WTC11 (cell line): ENCODE measurements at regions not wholly inside any gene's neighbourhood (a gene's known extent, or its start where the extent isn't known, plus 50 kb on each side); places are given as distances from the start of the nearest gene placed in this dataset.

Experiments used
- ATAC-seq: fragments of 200-7000 bp; cut with Tn5 transposase; 2 replicates; pipeline ENCODE4 v1.10.0; 2021; ENCODE audit warnings: mild to moderate bottlenecking, moderate library complexity
- CTCF ChIA-PET: fragments of 300-600 bp; sonication (Branson Sonifier 250); formaldehyde crosslinking; loops from one replicate; lab custom pipeline; 2021; ENCODE audit warnings: antibody characterized with exemption; lab: Charles Lee
- POLR2A ChIA-PET: fragments of 350-600 bp; sonication (Branson Sonifier 250); formaldehyde crosslinking; loops from one replicate; lab custom pipeline; 2021; ENCODE audit warnings: antibody characterized with exemption; lab: Charles Lee
- DNase-seq: peaks from one replicate; pipeline ENCODE4 v3.0.0; 2021; ENCODE audit warnings: low spot score
- H3K27ac Mint-ChIP-seq: 2 replicates; pipeline ENCODE4 v1.8.0; 2021; ENCODE audit warnings: mixed read lengths
- H3K27me3 Mint-ChIP-seq: 2 replicates; pipeline ENCODE4 v1.8.0; 2021; ENCODE audit warnings: low read depth, mild to moderate bottlenecking, moderate library complexity, mixed read lengths
- H3K36me3 Mint-ChIP-seq: 2 replicates; pipeline ENCODE4 v1.8.0; 2021; ENCODE audit warnings: mixed read lengths
- H3K4me1 Mint-ChIP-seq: 2 replicates; pipeline ENCODE4 v1.8.0; 2022; ENCODE audit warnings: mixed read lengths
- H3K4me3 Mint-ChIP-seq: 2 replicates; pipeline ENCODE4 v1.8.0; 2021; ENCODE audit warnings: mild to moderate bottlenecking, moderate library complexity, mixed read lengths
- H3K9me3 Mint-ChIP-seq: 2 replicates; pipeline ENCODE4 v1.8.0; 2021; ENCODE audit warnings: mixed read lengths
- ATF2 ChIP-seq: sonication (generic); formaldehyde crosslinking; IDR thresholded peaks from 2 replicates; pipeline ENCODE4 v1.8.1; 2022; ENCODE audit warnings: low read depth, missing genetic modification reagents, borderline replicate concordance
- ATF3 ChIP-seq: sonication (generic); formaldehyde crosslinking; conservative IDR thresholded peaks from 2 replicates; pipeline ENCODE4 v1.8.1; 2022; ENCODE audit warnings: mild to moderate bottlenecking, missing genetic modification reagents
- ATF6 ChIP-seq: sonication (generic); formaldehyde crosslinking; IDR thresholded peaks from 2 replicates; pipeline ENCODE4 v1.8.1; 2023; ENCODE audit warnings: mild to moderate bottlenecking, missing genetic modification reagents
- ESRRA ChIP-seq: sonication (generic); formaldehyde crosslinking; IDR thresholded peaks from 2 replicates; pipeline ENCODE4 v1.8.1; 2022; ENCODE audit warnings: mild to moderate bottlenecking, missing genetic modification reagents, borderline replicate concordance
- FOXK1 ChIP-seq: sonication (generic); formaldehyde crosslinking; IDR thresholded peaks from 2 replicates; pipeline ENCODE4 v1.8.0; 2022; ENCODE audit warnings: mild to moderate bottlenecking, moderate library complexity, missing genetic modification reagents
- FOXP1 ChIP-seq: sonication (generic); formaldehyde crosslinking; IDR thresholded peaks from 2 replicates; pipeline ENCODE4 v1.8.0; 2022; ENCODE audit warnings: missing genetic modification reagents, mild to moderate bottlenecking, moderate library complexity, borderline replicate concordance
- HMGA2 ChIP-seq: fragments of 250-450 bp; sonication (Bioruptor Pico); IDR thresholded peaks from 2 replicates; pipeline ENCODE4 v1.4.0; 2021; ENCODE audit warnings: mild to moderate bottlenecking, moderate library complexity
- HMGXB4 ChIP-seq: sonication (generic); formaldehyde crosslinking; IDR thresholded peaks from 2 replicates; pipeline ENCODE4 v1.8.1; 2023; ENCODE audit warnings: mild to moderate bottlenecking, moderate library complexity, missing genetic modification reagents
- IRF2 ChIP-seq: sonication (generic); formaldehyde crosslinking; IDR thresholded peaks from 2 replicates; pipeline ENCODE4 v1.8.0; 2022; ENCODE audit warnings: low read depth, missing genetic modification reagents, borderline replicate concordance
- MLX ChIP-seq: sonication (generic); formaldehyde crosslinking; IDR thresholded peaks from 2 replicates; pipeline ENCODE4 v1.8.1; 2023; ENCODE audit warnings: mild to moderate bottlenecking, missing genetic modification reagents, moderate library complexity
- MXD4 ChIP-seq: fragments of 250-450 bp; sonication (Bioruptor Pico); IDR thresholded peaks from 2 replicates; pipeline ENCODE4 v1.8.0; 2021; ENCODE audit warnings: mild to moderate bottlenecking, moderate library complexity, borderline replicate concordance
- NR1H2 ChIP-seq: sonication (generic); formaldehyde crosslinking; IDR thresholded peaks from 2 replicates; pipeline ENCODE4 v1.9.0; 2021; ENCODE audit warnings: mild to moderate bottlenecking, moderate library complexity, missing genetic modification reagents
- PRRX2 ChIP-seq: fragments of 250-450 bp; sonication (Bioruptor Pico); IDR thresholded peaks from 2 replicates; pipeline ENCODE4 v1.8.0; 2021; ENCODE audit warnings: mild to moderate bottlenecking
- RORB ChIP-seq: fragments of 250-450 bp; sonication (Bioruptor Pico); IDR thresholded peaks from 2 replicates; pipeline ENCODE4 v1.9.0; 2021; ENCODE audit warnings: mild to moderate bottlenecking
- TCF7 ChIP-seq: sonication (generic); formaldehyde crosslinking; IDR thresholded peaks from 2 replicates; pipeline ENCODE4 v1.8.0; 2022; ENCODE audit warnings: mild to moderate bottlenecking, low read depth, missing genetic modification reagents, moderate library complexity
- TEAD1 ChIP-seq: sonication (generic); formaldehyde crosslinking; IDR thresholded peaks from 2 replicates; pipeline ENCODE4 v1.8.0; 2022; ENCODE audit warnings: mild to moderate bottlenecking, missing genetic modification reagents
- USF1 ChIP-seq: sonication (generic); formaldehyde crosslinking; IDR thresholded peaks from 2 replicates; pipeline ENCODE4 v1.8.0; 2022; ENCODE audit warnings: mild to moderate bottlenecking, missing genetic modification reagents
- USF2 ChIP-seq: sonication (generic); formaldehyde crosslinking; IDR thresholded peaks from 2 replicates; pipeline ENCODE4 v1.8.1; 2023; ENCODE audit warnings: mild to moderate bottlenecking, missing genetic modification reagents, moderate library complexity
- ZNF121 ChIP-seq: sonication (generic); formaldehyde crosslinking; IDR thresholded peaks from 2 replicates; pipeline ENCODE4 v1.8.0; 2023; ENCODE audit warnings: missing genetic modification reagents

- DNase-seq = no peak
- no peak overlapping the region for H3K27ac Mint-ChIP-seq
- CTCF ChIA-PET = interaction anchor here (0.6 to 1.8 kb wide), 11 partner anchors 12 to 729 kb away, joined by 3 to 11 read pairs (median 4); no protein-coding TSS in a partner anchor
- no peak overlapping the region for H3K4me3 Mint-ChIP-seq
- H3K9me3 Mint-ChIP-seq = peaks cover 3% of the 10 kb centered on the region; the same call in 1 of the 2 replicates
- ATAC-seq = peak; percentile 82
- TF ChIP-seq PRRX2 (no peak), USF1 (no peak), HMGA2 (no peak)
- H3K36me3 Mint-ChIP-seq = no peaks in the 10 kb centered on the region
- no peaks in the 10 kb centered on the region for H3K27me3 Mint-ChIP-seq
- POLR2A ChIA-PET = no interaction called here
- peaks cover 50% of the 10 kb centered on the region for H3K4me1 Mint-ChIP-seq
These were observed 351.3 kb upstream of the RUNX1 start for GRCh38 chr21:35400233-35400939.

- ChIA-PET POLR2A (no interaction called here), CTCF (interaction anchor here (0.6 to 1.8 kb wide), 9 partner anchors 13 to 729 kb away, joined by 3 to 11 read pairs (median 4); no protein-coding TSS in a partner anchor)
- no peak for ATAC-seq
- peaks cover 43% of the 10 kb centered on the region for H3K4me1 Mint-ChIP-seq
- no peak overlapping the region for H3K4me3 Mint-ChIP-seq
- TF ChIP-seq FOXK1 (CRISPR knock-in tag) (no peak), TEAD1 (CRISPR knock-in tag) (no peak), NR1H2 (CRISPR knock-in tag) (no peak), MXD4 (CRISPR knock-in tag) (no peak), MLX (CRISPR knock-in tag) (no peak)
- H3K9me3 Mint-ChIP-seq = peaks cover 3% of the 10 kb centered on the region; the same call in 1 of the 2 replicates
- no peaks in the 10 kb centered on the region for H3K36me3 Mint-ChIP-seq
- no peak overlapping the region for H3K27ac Mint-ChIP-seq
- H3K27me3 Mint-ChIP-seq = no peaks in the 10 kb centered on the region
- no peak for DNase-seq
These were observed 350.6 kb upstream of the RUNX1 start for GRCh38 chr21:35399706-35400105.

GRCh38 chr21:35399002-35399530, 350.0 kb upstream of the RUNX1 start:
- no peak overlapping the region for H3K4me3 Mint-ChIP-seq
- H3K4me1 Mint-ChIP-seq = peaks cover 36% of the 10 kb centered on the region
- DNase-seq (no peak), ATAC-seq (no peak)
- no peak overlapping the region for H3K27ac Mint-ChIP-seq
- H3K36me3 Mint-ChIP-seq = no peaks in the 10 kb centered on the region
- TF ChIP-seq ATF3 (CRISPR knock-in tag) (no peak), ATF2 (CRISPR knock-in tag) (no peak), RORB (CRISPR knock-in tag) (no peak), NR1H2 (CRISPR knock-in tag) (no peak), TCF7 (CRISPR knock-in tag) (no peak), IRF2 (no peak)
- H3K9me3 Mint-ChIP-seq = peaks cover 8% of the 10 kb centered on the region; the same call in 1 of the 2 replicates
- CTCF ChIA-PET = interaction anchor here (1.8 kb wide), 2 partner anchors 653 to 654 kb away, joined by 5 to 11 read pairs; no protein-coding TSS in a partner anchor
- no peaks in the 10 kb centered on the region for H3K27me3 Mint-ChIP-seq
- POLR2A ChIA-PET = no interaction called here

GRCh38 chr21:35398346-35398982, 349.4 kb upstream of the RUNX1 start:
- ChIA-PET POLR2A (no interaction called here), CTCF (interaction anchor here (1.8 kb wide), 1 partner anchor 653 kb away, joined by 5 read pairs; no protein-coding TSS in a partner anchor)
- Mint-ChIP-seq H3K4me1 (peaks cover 30% of the 10 kb centered on the region), H3K4me3 (no peak overlapping the region), H3K27ac (no peak overlapping the region), H3K9me3 (peaks cover 8% of the 10 kb centered on the region; the same call in 1 of the 2 replicates), H3K36me3 (no peaks in the 10 kb centered on the region), H3K27me3 (0 out of 2 replicates have a peak, but pooled peaks cover 2% of the 10 kb centered on the region)
- no peak for DNase-seq
- no peak for ATAC-seq
- no peak for TF ChIP-seq FOXP1 (CRISPR knock-in tag)
- no peak for TF ChIP-seq HMGXB4 (CRISPR knock-in tag)
- no peak for TF ChIP-seq USF2 (CRISPR knock-in tag)
- no peak for TF ChIP-seq ZNF121
- no peak for TF ChIP-seq ATF6 (CRISPR knock-in tag)
- TF ChIP-seq ESRRA (CRISPR knock-in tag) = no peak
